ENCODE measurements at regions not wholly inside any gene's neighbourhood (a gene's known extent, or its start where the extent isn't known, plus 50 kb on each side); places are given as distances from the start of the nearest gene placed in this dataset.

DNA sequence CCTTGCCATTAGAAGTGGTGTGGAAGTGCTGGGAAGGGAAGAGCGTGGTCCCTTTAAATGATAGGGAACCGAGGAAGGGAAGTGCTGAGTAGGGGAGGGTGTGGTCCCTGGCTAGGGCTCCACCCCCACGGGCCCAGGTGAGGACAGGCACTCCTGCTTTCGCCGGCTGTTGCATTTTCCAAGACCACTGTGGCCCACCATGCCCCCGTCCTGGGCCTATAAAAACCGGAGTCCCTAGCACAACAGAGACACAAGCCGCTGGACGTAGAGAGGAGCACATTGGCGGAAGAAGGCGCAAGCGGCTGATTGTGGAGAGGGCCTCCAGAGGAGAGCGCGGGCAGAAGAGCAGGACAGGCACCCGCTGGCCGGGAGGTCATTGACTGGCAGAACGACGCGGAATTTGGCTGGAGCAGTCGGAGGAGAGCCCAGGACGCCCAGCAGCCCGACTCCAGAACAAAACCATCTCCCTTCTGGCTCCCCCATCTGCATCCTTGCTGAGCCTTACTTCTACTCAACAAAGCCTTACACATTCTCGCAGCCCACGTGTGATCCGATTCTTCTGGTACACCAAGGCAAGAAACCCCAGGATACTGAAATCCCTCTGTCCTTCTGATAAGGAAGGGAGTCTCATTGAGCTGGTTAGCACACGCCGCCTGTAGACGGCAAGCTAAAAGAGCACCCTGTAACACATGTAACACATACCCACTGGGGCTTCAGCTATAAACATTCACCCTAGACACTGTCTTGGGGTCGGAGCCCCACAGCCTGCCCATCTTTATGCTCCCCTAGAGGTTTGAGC, 146.2 kb upstream of the LYZL1 start:
- H3K4me3 ChIP-seq (ENCODE audit: low read depth, low read length) = no peak overlapping the region
- DNase-seq (ENCODE audit: low read depth) = no peak
- TF ChIP-seq, protein P1, sequence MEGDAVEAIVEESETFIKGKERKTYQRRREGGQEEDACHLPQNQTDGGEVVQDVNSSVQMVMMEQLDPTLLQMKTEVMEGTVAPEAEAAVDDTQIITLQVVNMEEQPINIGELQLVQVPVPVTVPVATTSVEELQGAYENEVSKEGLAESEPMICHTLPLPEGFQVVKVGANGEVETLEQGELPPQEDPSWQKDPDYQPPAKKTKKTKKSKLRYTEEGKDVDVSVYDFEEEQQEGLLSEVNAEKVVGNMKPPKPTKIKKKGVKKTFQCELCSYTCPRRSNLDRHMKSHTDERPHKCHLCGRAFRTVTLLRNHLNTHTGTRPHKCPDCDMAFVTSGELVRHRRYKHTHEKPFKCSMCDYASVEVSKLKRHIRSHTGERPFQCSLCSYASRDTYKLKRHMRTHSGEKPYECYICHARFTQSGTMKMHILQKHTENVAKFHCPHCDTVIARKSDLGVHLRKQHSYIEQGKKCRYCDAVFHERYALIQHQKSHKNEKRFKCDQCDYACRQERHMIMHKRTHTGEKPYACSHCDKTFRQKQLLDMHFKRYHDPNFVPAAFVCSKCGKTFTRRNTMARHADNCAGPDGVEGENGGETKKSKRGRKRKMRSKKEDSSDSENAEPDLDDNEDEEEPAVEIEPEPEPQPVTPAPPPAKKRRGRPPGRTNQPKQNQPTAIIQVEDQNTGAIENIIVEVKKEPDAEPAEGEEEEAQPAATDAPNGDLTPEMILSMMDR (IDR thresholded peaks at IDR 0.05; ENCODE audit: control insufficient read depth, extremely low read depth, insufficient read depth) = no peak

GRCh38 chr10:29144126-29144525, 144.7 kb upstream of the LYZL1 start:
- H3K4me3 ChIP-seq (ENCODE audit: low read depth, low read length) = no peak overlapping the region
- TF ChIP-seq, protein P1 (IDR thresholded peaks at IDR 0.05; ENCODE audit: control insufficient read depth, extremely low read depth, insufficient read depth) = no peak
- no peak for DNase-seq (ENCODE audit: low read depth)

GRCh38 chr10:29146311-29147100, 142.4 kb upstream of the LYZL1 start:
- no peak for DNase-seq (ENCODE audit: low read depth)
- H3K4me3 ChIP-seq (ENCODE audit: low read depth, low read length) = no peak overlapping the region
- TF ChIP-seq, protein P1 (IDR thresholded peaks at IDR 0.05; ENCODE audit: control insufficient read depth, extremely low read depth, insufficient read depth) = no peak

- peak; percentile 91 for DNase-seq (ENCODE audit: low read depth)
Observed at GRCh38 chr10:29150010-29150409, 138.9 kb upstream of the LYZL1 start.

DNA sequence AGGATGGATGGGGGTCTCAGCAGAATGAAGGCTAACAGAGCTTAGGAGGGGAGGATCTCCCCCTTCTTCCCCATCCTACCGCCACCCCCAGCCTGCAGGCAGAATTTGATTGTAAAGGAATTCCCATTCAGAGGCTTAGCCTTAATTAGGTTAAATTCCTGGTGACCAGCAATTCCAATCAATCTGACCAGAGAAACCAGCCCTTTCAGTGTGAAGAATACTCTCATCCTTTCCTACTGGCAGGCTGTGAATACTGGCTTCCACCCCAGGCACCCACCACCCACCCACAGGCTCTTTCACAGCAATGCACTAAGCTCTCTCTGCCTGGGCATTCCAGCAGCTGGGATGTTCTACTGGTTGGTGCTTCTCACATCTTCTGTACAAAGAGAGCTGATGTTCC, 137.9 kb upstream of the LYZL1 start:
- TF ChIP-seq, protein P1 (IDR thresholded peaks at IDR 0.05; ENCODE audit: control insufficient read depth, extremely low read depth, insufficient read depth) = no peak
- no peak for DNase-seq (ENCODE audit: low read depth)

More at GRCh38 chr10:29150010-29150409, 138.9 kb upstream of the LYZL1 start:
- H3K4me3 ChIP-seq (ENCODE audit: low read depth, low read length) = no peak overlapping the region
- TF ChIP-seq, protein P1 (IDR thresholded peaks at IDR 0.05; ENCODE audit: control insufficient read depth, extremely low read depth, insufficient read depth) = no peak

GRCh38 chr10:29157321-29157720, 131.5 kb upstream of the LYZL1 start:
- no peak for DNase-seq (ENCODE audit: low read depth)
- H3K4me3 ChIP-seq (ENCODE audit: low read depth, low read length) = no peak overlapping the region
- TF ChIP-seq, protein P1 (IDR thresholded peaks at IDR 0.05; ENCODE audit: control insufficient read depth, extremely low read depth, insufficient read depth) = no peak

More for the DNA sequence above, 137.9 kb upstream of the LYZL1 start:
- no peak overlapping the region for H3K4me3 ChIP-seq (ENCODE audit: low read depth, low read length)

Data from LNCaP clone FGC (cell line).